GM12891 (cell line): ENCODE measurements at regions not wholly inside any gene's neighbourhood (a gene's known extent, or its start where the extent isn't known, plus 50 kb on each side); places are given as distances from the start of the nearest gene placed in this dataset.

Experiments used
- PAX5 ChIP-seq: IDR thresholded peaks from 2 replicates; pipeline ENCODE4 v1.6.1; 2011; ENCODE audit warnings: low read length, moderate library complexity, mild to moderate bottlenecking; ENCODE audit not compliant: insufficient read depth, severe bottlenecking
- POLR2A ChIP-seq: IDR thresholded peaks from 2 replicates; pipeline ENCODE4 v1.6.1; 2011; ENCODE audit warnings: low read depth, low read length, control low read depth
- POLR2AphosphoS5 ChIP-seq: IDR thresholded peaks from 2 replicates; pipeline ENCODE4 v1.6.1; 2011; ENCODE audit warnings: low read depth, low read length, control low read depth
- POU2F2 ChIP-seq: IDR thresholded peaks from 2 replicates; pipeline ENCODE4 v1.6.1; 2011; ENCODE audit warnings: low read depth, mild to moderate bottlenecking, control low read depth, low read length, moderate library complexity
- SPI1 ChIP-seq: IDR thresholded peaks from 2 replicates; pipeline ENCODE4 v1.6.1; 2011; ENCODE audit warnings: low read depth, low read length, control low read depth
- TAF1 ChIP-seq: IDR thresholded peaks from 2 replicates; pipeline ENCODE4 v1.6.1; 2011; ENCODE audit warnings: low read depth, low read length, control low read depth

- TF ChIP-seq POLR2A (no peak), POLR2AphosphoS5 (no peak), TAF1 (no peak), POU2F2 (no peak), PAX5 (no peak), SPI1 (no peak)
These were observed 60.5 kb upstream of the NUDT4 start for GRCh38 chr12:93317227-93317626.
